ENCODE measurements at regions not wholly inside any gene's neighbourhood (a gene's known extent, or its start where the extent isn't known, plus 50 kb on each side); places are given as distances from the start of the nearest gene placed in this dataset.

DNA sequence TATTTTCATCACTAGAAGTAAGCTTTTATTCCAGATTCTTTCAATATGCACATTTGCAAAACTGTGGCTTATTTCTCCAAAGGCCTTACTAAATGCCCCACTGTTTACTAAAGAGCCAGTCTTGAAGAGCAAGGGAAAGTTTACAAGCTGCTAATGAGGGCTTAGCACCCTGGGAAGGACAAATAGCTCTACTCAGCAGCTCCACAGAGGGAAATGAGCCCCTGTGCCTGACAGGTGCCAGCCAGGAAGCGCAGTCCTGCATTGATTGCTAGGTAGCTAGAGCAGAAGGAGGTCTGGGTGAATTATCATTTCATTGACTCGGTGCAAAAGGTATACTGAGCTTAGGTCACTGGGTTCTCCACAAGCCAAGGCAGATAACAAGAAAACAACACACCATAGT lies 307.0 kb downstream of the SETD4 start:
- Histone ChIP-seq H3K27ac (peak overlapping the region in 1 of 10 donors; percentile 56), H3K27me3 (peaks cover 0 to 35% (median 10%) of the 10 kb centered on the region in 7 donors), H3K9me3 (peaks cover 0 to 9% (median 0%) of the 10 kb centered on the region in 11 donors), H3K36me3 (no peaks in the 10 kb centered on the region), H3K4me3 (no peak overlapping the region), H3K4me1 (no peaks in the 10 kb centered on the region)
- ATAC-seq = no peak
- 37 to 50% methylated on average over 2 of the region's 2 CpGs for WGBS, 2 donors
- no peak for TF ChIP-seq CTCF (IDR thresholded peaks at IDR 0.05)
- intact Hi-C loops (cut with DNase I) = no loop called here
- no peak for DNase-seq

GRCh38 chr21:35751171-35751570 lies 309.2 kb downstream of the SETD4 start:
- DNase-seq (no peak), ATAC-seq (no peak)
- intact Hi-C loops (cut with DNase I) = no loop called here
- Histone ChIP-seq H3K4me1 (no peaks in the 10 kb centered on the region), H3K27me3 (peaks cover 0 to 42% (median 10%) of the 10 kb centered on the region in 7 donors), H3K27ac (no peak overlapping the region), H3K9me3 (peaks cover 0 to 9% (median 0%) of the 10 kb centered on the region in 11 donors), H3K36me3 (no peaks in the 10 kb centered on the region), H3K4me3 (no peak overlapping the region)
- TF ChIP-seq CTCF (IDR thresholded peaks at IDR 0.05) = no peak

GRCh38 chr21:35749904-35750303 lies 310.4 kb downstream of the SETD4 start:
- Histone ChIP-seq H3K4me1 (no peaks in the 10 kb centered on the region), H3K27ac (no peak overlapping the region), H3K4me3 (no peak overlapping the region), H3K9me3 (peaks cover 0 to 9% (median 0%) of the 10 kb centered on the region in 11 donors), H3K36me3 (no peaks in the 10 kb centered on the region), H3K27me3 (peaks cover 0 to 36% (median 6%) of the 10 kb centered on the region in 7 donors)
- no peak for TF ChIP-seq CTCF (IDR thresholded peaks at IDR 0.05)
- intact Hi-C loops (cut with DNase I) = no loop called here
- 83 to 91% methylated on average over 3 of the region's 3 CpGs for WGBS, 2 donors
- ATAC-seq (no peak), DNase-seq (no peak)

DNA sequence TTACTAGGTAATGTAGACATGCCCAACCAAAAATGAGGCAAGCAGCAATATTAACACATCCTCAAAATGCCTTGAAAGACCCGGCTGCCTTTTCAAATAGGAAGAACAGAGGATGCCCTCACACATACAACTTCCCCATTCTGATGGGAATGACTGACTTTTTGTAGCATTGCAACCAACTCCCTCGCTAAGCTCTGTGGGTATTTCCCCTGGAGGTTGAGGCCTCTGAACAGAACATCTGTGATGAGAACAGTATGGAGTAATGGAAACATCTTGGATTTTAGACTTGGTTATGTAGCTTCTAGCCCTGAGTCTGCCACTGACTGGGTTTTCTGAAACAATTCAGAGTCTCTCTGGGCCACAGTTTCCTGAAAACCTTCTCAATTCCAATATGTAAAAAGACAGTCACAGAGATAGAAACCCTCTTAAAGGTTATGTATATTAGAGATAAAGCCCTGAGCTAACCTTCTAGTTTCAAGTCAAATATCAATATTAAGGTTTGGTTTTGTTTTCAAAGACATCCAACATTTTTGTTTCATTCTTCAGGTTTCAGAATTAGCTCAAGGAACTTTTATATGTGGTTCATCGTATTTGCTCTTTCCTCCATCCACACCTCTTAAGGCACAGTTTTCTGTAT lies 311.5 kb downstream of the SETD4 start:
- H3K36me3 ChIP-seq = no peaks in the 10 kb centered on the region
- H3K27me3 ChIP-seq = peaks cover 0 to 31% (median 6%) of the 10 kb centered on the region in 7 donors
- ATAC-seq (no peak), DNase-seq (no peak)
- H3K27ac ChIP-seq = peak overlapping the region in 1 of 10 donors; percentile 15
- no peak for TF ChIP-seq CTCF (IDR thresholded peaks at IDR 0.05)
- 81 to 85% methylated on average over 3 of the region's 3 CpGs for WGBS, 2 donors
- intact Hi-C loops (cut with DNase I) = no loop called here
- H3K4me1 ChIP-seq = no peaks in the 10 kb centered on the region
- H3K9me3 ChIP-seq = peaks cover 0 to 9% (median 0%) of the 10 kb centered on the region in 11 donors
- no peak overlapping the region for H3K4me3 ChIP-seq

Data from heart right ventricle (tissue), 16 donors.